ENCODE measurements at regions not wholly inside any gene's neighbourhood (a gene's known extent, or its start where the extent isn't known, plus 50 kb on each side); places are given as distances from the start of the nearest gene placed in this dataset.

DNA sequence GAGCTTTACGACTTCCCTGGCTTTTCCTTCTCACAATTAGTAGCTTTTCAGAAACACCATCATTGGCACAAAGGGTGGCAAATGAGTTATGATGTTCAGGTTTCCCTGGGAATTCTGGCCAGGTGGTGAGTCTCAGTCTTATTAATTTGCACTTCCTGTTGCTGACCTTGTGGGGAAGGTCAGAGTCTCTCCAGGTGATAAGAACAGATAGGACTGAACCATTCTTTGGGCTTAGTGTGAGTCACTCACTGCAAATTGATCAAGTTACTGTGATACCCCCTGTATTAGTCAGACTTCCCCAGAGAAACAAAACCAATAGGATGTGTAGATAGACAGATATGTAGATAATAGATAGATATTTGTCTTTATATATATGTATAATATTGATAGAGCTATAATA lies 53.8 kb upstream of the RANBP3L start:
- DNase-seq (ENCODE audit: low read depth in 4 of 4, low spot score in 3 of 4) = no peak

DNA sequence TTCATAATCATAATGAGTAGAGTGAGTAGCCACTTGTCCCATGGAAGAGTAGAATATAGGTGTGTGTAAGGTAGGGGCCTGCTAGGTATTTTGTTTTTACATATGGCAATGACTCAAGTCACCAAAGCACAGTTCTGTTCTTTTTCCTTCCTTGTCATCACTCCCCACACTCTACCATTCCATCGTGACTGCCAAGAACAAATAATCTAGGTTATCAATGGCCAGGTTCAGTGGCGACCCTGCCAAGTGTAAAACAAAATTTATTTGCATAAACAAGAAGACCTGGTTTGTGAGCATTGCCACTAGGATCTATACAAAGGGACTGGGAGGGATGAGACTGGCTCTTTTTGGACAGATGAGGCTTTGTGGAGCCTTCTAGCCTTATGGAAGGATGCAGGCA lies 55.2 kb upstream of the RANBP3L start:
- DNase-seq (ENCODE audit: low read depth in 4 of 4, low spot score in 3 of 4) = no peak

DNA sequence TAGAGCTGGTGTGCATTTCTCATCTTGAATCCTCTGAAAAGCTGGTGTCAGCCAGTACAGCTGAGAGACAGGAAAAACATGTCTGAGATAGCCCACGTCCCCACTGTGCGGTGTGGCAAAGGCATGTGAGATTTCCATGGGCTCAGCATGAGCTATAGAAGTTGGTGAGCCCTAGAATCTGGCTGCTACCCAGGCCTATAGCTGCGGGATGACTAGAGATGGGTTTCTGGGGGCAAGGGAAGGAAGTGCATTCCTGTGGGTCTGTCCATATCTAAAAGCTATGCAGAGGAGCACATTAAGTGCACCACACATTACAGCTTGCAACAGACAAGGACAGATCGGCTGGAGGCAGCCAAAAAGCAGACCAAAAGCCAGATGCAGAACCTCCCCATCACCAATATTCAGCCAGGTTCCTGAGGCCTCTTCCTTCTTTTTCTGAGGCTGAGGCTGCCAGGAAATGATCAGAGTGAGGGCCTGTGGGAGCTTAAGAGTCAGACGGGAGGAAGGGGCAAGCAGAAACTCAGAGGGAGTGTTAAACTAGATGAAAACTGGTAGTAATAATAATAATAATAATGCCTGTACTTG lies 55.8 kb upstream of the RANBP3L start:
- DNase-seq (ENCODE audit: low read depth in 4 of 4, low spot score in 3 of 4) = no peak

DNA sequence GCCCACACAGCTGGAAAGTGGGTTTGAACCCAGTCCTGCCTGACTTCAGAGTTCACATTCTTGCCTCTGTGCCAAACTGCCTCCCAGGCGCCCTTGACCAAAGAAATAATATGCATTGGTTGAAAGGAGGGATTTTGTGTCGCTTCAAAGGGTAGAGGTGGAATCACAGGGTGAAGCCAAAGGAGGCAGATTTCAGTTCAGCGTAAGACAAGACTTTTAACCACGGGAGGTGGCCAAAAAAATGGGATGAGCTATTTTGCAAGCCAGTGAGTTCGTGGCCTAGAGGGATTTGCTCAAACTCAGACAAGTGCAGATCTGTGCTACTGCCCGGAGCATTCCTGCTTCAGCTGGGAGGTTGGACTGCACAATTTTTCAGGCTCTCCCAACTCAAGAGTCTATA lies 57.6 kb upstream of the RANBP3L start:
- DNase-seq (ENCODE audit: low read depth in 4 of 4, low spot score in 3 of 4) = no peak

DNA sequence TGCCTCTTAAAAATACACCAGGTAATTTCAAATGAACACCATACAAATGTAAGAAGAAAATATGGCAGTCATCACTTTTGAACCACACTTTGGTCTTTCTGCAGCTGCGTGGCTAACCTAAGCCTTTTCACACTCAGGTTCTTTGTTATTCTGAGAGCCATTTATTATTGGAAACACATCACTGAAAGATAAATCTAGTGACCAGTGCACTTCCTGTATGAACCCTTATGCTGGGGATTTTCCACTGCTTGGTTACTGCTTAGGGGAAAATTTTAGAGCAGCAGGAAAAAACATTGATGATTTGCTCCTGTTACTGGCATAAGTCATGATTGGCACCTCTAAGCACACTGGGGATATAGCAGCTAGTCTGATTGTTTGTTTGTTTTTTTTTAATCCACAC lies 58.6 kb upstream of the RANBP3L start:
- DNase-seq (ENCODE audit: low read depth in 4 of 4, low spot score in 3 of 4) = no peak

DNA sequence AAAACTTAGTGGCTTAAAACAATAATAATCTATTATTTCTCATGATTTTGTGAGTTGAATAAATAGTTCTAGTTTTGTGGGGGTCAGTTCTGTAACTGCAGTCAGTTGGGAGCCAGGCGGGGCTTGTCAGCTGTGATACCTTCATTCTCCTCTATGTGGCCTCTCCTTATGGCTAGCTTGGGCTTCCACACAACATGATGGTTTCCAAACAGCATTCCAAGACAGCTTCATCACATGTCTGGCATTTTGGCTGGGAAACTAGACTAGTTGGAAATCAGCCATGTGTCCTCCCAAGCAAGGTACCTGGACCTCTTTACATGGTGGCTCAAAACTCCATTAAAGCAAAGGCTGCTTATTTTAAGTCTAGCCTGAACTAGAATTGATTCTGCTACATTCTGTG lies 61.4 kb upstream of the RANBP3L start:
- DNase-seq (ENCODE audit: low read depth in 4 of 4, low spot score in 3 of 4) = no peak

DNA sequence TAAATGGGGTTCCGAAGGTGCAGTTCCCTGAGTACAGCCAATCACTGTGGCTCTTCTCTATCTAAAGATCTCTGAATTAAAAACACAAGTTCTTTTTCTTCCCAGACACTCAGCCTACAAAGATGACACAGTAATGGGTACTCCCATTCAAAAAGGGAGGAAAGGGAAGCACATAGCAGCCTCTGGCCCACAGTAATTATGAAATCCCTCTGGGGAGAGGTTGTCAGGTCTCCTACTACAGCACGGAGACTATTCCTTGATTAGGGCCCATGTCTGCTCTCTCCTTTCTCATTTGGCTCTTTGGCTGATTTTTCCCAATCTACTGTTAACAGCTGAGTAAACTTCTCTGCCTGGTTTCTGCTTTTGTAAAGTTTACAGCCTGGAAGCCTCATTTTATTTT lies 62.0 kb upstream of the RANBP3L start:
- no peak for DNase-seq (ENCODE audit: low read depth in 4 of 4, low spot score in 3 of 4)

DNA sequence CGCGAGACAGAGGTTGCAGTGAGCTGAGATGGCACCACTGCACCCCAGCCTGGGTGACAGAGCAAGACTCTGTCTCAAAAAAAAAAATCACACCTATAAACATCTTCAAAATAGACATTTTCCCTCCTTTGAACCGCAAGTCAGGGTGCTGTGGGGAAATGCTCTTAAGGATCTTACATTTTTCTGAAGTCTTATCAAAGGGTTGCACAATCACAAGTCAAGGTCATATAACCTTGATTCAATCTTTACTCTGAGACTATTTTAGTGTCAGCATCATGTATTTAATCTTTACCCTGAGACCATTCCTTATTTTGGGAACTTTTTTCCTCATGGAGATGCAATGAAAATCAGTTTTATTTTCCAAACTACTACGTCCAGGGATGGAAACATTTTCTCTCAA lies 62.8 kb upstream of the RANBP3L start:
- DNase-seq (ENCODE audit: low read depth in 4 of 4, low spot score in 3 of 4) = no peak

DNA sequence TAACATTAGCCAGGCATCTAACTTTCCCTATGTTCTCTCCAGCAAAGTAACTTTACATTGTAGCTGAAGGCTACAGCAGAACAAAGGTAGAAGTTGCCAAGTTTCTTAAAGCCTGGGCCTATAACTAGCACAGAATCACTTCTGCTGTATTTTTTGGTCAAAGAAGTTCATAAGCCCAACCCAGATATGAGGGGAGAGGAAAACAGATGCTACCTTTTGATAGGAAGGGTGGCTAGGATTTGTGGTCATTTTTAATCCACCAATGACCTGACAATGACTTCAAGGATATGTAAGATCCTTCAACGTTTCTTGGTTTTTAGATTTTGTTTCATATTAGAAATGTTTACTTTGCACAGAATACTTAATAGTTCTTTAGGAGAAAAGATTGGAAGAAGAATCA lies 64.2 kb upstream of the RANBP3L start:
- DNase-seq (ENCODE audit: low read depth in 4 of 4, low spot score in 3 of 4) = no peak

DNA sequence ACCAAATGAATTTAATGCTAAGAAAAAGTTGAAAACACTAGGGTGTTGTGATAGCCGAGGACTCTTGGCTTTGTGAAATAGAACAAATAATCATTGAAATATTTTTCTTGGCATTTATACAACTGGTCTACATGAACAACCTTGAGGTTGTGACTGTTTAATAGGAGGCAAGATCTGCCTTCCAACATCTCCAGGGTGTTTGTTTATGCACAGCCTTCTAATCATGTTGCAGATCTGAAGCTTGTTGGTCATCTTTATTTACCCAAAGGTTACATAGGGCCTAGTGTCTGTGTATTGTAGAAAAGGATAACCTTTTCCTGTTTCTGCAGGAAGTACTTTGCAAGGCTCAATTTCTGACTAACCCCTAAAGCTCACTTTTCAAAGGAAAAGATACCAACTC lies 65.2 kb upstream of the RANBP3L start:
- DNase-seq (ENCODE audit: low read depth in 4 of 4, low spot score in 3 of 4) = no peak

DNA sequence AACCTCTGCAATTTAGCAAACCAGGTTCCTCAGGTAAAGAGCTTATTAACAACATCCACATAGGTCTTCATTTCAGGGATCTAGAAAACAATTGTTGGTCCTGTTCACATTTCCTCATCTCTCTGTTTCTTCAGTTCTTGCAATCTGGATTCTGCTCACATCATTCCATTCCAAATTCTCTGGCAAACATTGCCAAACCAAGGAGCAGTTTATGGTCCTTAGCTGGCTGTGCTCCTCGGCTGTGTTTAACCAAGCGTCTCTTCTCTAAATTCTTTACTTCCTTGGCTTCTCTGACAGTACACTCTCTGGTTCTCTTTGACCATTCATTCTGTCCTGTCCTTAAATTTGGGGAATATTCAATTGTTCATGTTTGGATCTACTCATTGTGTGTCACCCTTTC lies 65.8 kb upstream of the RANBP3L start:
- no peak for DNase-seq (ENCODE audit: low read depth in 4 of 4, low spot score in 3 of 4)

DNA sequence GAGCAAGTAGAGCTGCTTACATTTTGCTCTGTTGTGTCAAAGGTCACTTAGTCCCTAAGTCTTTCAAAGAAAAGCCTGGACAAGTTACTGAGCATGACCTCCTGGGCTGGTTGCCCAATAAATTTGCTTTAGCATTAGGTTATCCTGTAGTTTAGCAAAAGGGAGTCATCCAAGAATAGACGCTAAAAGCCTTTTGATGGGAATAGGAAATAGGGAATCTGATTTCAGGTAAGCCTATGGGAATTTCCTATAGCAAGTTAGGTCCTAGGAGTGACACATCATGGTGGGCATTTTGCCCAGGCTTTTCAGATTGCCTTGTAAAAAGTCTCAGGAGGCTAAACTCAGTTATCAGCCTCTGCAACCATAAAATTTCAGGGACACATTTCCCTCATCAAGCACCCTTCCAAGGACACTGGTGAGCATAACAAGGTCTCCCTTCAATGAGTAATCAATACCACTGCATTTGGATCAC lies 67.6 kb upstream of the RANBP3L start:
- DNase-seq (ENCODE audit: low read depth in 4 of 4, low spot score in 3 of 4) = no peak

DNA sequence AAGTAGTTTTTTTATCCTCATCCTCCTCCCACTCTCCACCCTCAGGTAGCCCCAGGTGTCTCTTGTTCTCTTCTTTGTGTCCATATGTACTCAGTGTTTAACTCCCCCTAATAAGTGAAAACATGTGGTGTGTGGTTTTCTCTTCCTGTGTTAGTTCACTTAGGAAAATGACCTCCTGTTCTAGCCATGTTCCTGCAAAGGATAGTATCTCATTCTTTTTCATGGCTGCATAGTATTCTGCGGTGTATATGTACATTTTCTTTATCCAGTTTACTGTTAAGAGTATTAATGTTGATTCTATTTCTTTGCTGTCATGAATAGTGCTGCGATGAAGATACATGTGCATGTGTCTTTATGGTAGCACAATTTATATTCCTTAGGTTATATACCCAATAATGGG lies 68.4 kb upstream of the RANBP3L start:
- DNase-seq (ENCODE audit: low read depth in 4 of 4, low spot score in 3 of 4) = no peak

DNA sequence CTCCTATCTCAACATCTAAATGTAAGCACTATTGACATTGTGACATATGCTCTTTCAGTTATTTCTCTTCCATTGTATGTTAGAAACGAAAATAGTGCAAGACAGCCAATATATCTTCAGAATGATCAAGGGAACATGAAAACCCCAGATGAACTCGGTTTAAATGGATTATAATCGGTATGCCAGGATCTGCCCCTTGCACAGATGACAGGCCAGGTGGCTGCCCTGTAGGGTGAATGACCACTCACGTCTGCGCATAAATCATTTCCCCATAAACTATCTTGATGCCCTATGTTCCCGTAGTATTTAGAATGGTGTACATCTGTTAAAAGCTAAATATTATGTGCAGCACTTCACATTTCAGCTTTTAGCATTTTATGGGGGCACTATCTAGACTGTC lies 69.7 kb upstream of the RANBP3L start:
- no peak for DNase-seq (ENCODE audit: low read depth in 4 of 4, low spot score in 3 of 4)

DNA sequence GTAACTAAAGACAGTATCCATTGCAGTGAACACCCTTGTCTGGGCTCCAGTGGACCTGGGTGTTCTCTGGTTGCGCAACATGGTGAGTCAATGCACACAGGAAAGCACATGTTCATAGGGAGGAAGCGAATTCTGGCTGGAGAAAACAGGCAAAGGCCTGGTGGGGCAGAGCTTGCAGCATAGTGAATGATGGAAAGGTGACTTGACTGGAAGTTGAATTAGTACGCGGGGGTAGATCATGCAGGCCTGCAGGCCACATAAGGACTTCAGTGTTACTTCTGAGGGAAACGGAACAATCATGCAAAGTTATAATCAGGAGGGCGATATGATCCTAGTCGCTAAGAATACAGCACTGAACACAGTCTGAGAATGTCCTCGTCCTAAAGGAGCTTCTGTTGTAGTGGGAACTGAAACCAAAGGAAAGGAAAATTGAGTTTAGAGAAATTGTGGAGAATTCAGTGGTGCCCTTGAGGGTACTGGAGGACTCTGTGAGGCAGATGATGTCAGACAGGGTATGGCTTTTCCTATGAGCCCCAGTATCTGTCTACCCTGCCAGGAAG lies 71.9 kb upstream of the RANBP3L start:
- DNase-seq (ENCODE audit: low read depth in 4 of 4, low spot score in 3 of 4) = no peak

DNA sequence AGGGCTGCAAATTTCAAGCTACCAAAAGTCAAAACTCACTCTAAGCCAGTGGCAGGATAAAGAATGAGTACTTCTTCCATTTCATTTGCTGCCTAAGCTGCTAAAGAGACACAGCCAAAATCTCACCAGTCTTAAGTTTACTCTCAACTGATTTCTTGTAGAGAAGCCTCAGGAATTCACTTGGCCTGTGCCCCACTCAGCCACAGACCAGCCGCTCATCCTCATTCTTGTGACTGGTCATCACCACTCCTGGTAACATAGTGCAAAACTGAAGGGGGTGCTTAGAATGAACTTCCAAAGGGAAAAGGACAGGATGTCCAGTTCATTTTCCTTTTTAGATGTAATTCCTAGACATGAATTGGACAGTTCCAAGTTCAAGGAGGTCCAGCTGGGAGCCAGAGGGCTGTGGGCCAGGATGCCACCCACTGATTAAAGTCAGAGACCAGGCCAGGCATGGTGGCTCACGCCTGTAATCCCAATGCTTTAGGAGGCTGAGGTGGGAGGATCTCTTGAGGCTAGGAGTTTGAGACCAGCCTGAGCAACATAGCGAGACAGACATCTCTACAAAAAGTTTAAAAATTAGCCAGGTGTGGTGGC lies 72.7 kb upstream of the RANBP3L start:
- no peak for DNase-seq (ENCODE audit: low read depth in 4 of 4, low spot score in 3 of 4)

DNA sequence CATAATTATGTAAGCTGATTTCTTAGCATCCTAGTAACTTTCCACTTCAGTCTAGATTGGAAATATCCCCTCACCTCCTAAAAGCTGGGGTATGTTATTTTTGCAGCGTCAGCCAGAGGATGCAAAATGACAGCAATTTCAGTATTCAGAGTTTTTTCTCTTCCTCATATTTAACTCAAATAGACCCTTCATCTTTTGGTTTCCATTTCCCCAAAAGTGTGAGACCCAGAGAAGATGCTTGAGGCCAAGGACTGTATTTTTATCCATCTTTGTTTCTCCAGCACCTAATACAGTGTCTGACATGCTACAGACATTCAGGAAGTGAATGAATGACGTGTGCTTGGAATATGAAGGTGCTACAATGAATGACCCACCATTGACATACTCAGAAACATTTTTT lies 75.5 kb upstream of the RANBP3L start:
- no peak for DNase-seq (ENCODE audit: low read depth in 4 of 4, low spot score in 3 of 4)

DNA sequence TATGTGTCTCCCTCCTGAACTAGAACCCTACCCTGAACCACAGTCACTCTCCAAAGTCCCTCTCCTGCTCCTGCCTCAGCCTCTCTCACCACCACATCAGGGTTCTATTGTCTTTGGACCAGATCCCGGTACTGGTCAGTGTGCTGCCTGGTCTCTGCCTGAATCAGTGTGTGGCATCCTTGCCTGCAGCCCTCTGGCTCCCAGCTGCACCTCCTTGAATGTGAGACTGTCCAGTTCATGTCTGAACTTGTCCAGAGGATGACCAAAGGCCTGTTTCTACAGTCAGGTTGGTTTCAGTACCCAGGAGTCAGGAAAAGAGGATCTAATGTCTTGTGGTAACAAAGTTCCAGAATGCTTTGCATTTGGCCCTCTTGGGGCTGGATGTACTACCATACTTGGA lies 76.8 kb upstream of the RANBP3L start:
- DNase-seq (ENCODE audit: low read depth in 4 of 4, low spot score in 3 of 4) = no peak

DNA sequence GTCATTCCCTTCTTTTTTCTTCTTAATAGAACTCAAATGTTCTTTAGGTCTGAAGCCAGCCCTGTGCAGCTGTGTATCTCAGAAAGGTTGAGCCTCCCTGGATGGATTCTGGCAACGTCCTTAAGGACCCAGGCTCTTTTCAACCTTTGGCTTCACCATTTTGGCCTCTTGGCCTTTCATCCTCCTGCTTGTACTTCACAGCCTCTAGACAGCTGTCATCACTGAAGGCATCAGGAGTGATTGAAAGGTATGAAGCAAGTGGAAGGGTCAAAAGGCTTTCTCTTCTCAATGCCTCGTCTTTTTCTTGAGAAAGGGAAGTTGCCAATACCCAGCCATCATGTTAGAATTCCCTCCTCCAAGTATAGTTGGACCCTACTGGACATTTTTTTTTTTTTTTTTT lies 81.2 kb upstream of the RANBP3L start:
- no peak for DNase-seq (ENCODE audit: low read depth in 4 of 4, low spot score in 3 of 4)

DNA sequence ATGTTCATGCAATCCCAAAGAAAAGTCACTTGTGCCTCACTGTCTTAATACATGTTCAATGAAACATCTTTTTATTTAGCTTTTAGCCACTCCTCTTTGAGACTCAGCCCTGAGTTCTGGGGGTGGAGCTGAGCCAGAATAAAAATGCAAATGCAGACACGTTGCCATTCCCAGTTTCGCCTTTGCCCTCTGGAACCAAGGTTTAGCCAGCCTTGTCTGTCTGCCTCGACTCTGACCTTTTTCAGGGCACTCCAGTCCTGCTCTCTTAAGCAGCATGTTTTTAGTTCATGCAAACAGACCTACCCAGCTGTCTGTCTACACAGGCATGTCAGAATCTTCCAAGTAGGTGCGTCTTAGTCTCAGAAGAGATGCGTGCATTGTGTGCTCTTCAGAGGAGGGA lies 82.2 kb upstream of the RANBP3L start:
- DNase-seq (ENCODE audit: low read depth in 4 of 4, low spot score in 3 of 4) = no peak

DNA sequence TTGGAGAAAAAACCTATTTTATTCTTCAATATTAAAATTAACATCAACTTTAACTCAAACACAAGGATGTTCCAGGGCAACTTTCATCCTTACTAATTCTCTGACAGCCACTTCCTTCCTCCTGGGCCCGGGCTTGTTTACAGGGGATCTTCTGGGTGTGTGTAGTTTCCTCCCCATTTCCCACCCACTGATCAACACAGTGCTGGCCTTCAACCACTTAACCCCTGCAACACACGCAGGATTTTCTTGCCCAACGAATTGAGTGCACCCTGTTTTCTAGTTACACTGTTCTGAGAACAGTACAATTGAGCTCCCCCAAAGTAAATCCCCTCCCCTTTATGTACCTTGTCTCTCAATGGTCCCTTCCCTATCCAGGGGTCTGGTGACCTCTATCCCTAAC lies 83.1 kb upstream of the RANBP3L start:
- no peak for DNase-seq (ENCODE audit: low read depth in 4 of 4, low spot score in 3 of 4)

DNA sequence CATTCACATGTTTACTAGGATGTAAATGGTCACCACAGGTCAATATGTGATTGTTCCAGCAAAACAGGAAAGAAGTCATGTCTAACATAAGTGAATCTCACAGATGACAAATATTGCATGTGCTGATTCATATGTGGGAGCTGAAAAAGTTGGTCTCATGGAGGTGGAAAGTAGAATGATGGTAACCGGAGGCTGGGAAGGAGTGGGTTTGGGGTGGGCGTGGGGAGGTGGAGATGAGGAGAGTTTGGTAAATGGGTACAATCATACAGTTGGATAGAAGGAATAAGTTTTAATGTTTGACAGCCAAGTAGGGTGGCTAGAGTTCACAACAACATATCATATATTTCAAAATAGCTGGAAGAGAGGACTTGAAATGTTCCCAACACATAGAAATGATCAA lies 83.8 kb upstream of the RANBP3L start:
- no peak for DNase-seq (ENCODE audit: low read depth in 4 of 4, low spot score in 3 of 4)

DNA sequence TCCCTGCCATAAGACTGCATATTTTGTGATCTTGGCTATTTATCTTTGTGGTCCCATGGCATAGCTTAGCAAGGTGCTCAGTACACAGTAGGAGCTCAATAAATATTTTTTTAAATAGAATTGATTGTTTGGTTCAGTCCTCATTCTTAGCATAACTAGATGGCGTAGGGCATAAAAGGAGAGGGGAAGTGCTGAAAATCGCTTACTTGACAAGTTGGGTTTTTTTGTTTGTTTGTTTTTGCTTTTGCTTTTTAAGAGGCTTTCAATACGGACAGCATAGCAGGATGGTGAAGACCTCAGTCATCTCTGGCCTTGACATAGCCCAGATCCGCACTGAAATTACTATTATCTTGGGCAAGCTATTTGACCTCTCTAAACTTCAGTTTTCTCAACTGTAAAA lies 86.6 kb upstream of the RANBP3L start:
- no peak for DNase-seq (ENCODE audit: low read depth in 4 of 4, low spot score in 3 of 4)
